HuH-7 (cell line): ENCODE measurements at regions not wholly inside any gene's neighbourhood (a gene's known extent, or its start where the extent isn't known, plus 50 kb on each side); places are given as distances from the start of the nearest gene placed in this dataset.
"Not testable (repeated sequence)": the region's sequence is repeated elsewhere in the genome, so short reads cannot be mapped to it uniquely, and the experiment has no call there.

Source experiments
- DNase-seq: peaks from one replicate; pipeline ENCODE4 v3.0.0; 2011; ENCODE audit warnings: low spot score

- no peak for DNase-seq
Observed at GRCh38 chr6:170018422-170018935, 267.1 kb downstream of the ERMARD start.

GRCh38 chr6:170017603-170018320 lies 266.3 kb downstream of the ERMARD start:
- DNase-seq, result no peak

- no peak for DNase-seq
Observed at GRCh38 chr6:170013815-170014214, 262.4 kb downstream of the ERMARD start.

- DNase-seq, result no peak
Observed at GRCh38 chr6:170012037-170012330, 260.6 kb downstream of the ERMARD start.

GRCh38 chr6:170011204-170012036 lies 260.0 kb downstream of the ERMARD start:
- DNase-seq, result no peak

- no peak for DNase-seq
Observed at GRCh38 chr6:170010665-170011203, 259.3 kb downstream of the ERMARD start.

- no peak for DNase-seq
Observed at GRCh38 chr6:170008294-170008785, 256.9 kb downstream of the ERMARD start.

GRCh38 chr6:170007468-170008293 lies 256.3 kb downstream of the ERMARD start:
- no peak for DNase-seq

GRCh38 chr6:170006900-170007467 lies 255.6 kb downstream of the ERMARD start:
- DNase-seq, result no peak

GRCh38 chr6:170006071-170006899 lies 254.9 kb downstream of the ERMARD start:
- DNase-seq, result no peak

GRCh38 chr6:170005665-170006064 lies 254.2 kb downstream of the ERMARD start:
- no peak for DNase-seq

GRCh38 chr6:170004585-170005210 lies 253.3 kb downstream of the ERMARD start:
- no peak for DNase-seq

- DNase-seq, result no peak
Observed at GRCh38 chr6:170003451-170004160, 252.2 kb downstream of the ERMARD start.

- DNase-seq, result no peak
Observed at GRCh38 chr6:170003027-170003426, 251.6 kb downstream of the ERMARD start.

GRCh38 chr6:170001782-170002181 lies 250.4 kb downstream of the ERMARD start:
- DNase-seq, result not testable (repeated sequence)

GRCh38 chr6:170000071-170000843 lies 248.8 kb downstream of the ERMARD start:
- DNase-seq, result no peak

GRCh38 chr6:169999367-169999766 lies 247.9 kb downstream of the ERMARD start:
- no peak for DNase-seq

- no peak for DNase-seq
Observed at GRCh38 chr6:169998457-169998856, 247.0 kb downstream of the ERMARD start.

GRCh38 chr6:169997930-169998218 lies 246.5 kb downstream of the ERMARD start:
- no peak for DNase-seq
